B cell (primary cell): ENCODE measurements at regions not wholly inside any gene's neighbourhood (a gene's known extent, or its start where the extent isn't known, plus 50 kb on each side); places are given as distances from the start of the nearest gene placed in this dataset.

Source experiments
- ATAC-seq: fragments of 200-7000 bp; cut with Tn5 transposase; one replicate; pipeline ENCODE4 v1.10.0; 2021; ENCODE audit warnings: low read depth, mild to moderate bottlenecking, moderate number of reproducible peaks, moderate library complexity
- CTCF ChIA-PET: fragments of 350-600 bp; sonication (Branson Sonifier 250); formaldehyde crosslinking; loops from one replicate; lab custom pipeline; 2021; ENCODE audit warnings: antibody characterized with exemption, inconsistent platforms; lab: Charles Lee
- POLR2A ChIA-PET: fragments of 350-600 bp; sonication (Branson Sonifier 250); formaldehyde crosslinking; loops from one replicate; lab custom pipeline; 2021; ENCODE audit warnings: antibody characterized with exemption; lab: Charles Lee
- DNase-seq: peaks from one replicate; pipeline ENCODE4 v3.0.0; 2013
- H2AFZ ChIP-seq: 2 replicates; pipeline ENCODE4 v1.6.1; 2012; ENCODE audit warnings: mild to moderate bottlenecking, low read depth, low read length; ENCODE audit not compliant: insufficient read depth, poor library complexity, severe bottlenecking
- H3K27ac ChIP-seq, 2 donors: 1 replicate in 1 of 2; 2 replicates in 1 of 2; pipeline ENCODE4 v1.5.1; 2012 to 2013; ENCODE audit warnings: low read length in 2 of 2, mild to moderate bottlenecking in 2 of 2, moderate library complexity in 1 of 2
- H3K27me3 ChIP-seq, 4 experiments: fragments of 200-600 bp in 1 of 4; sonication (generic) in 1 of 4; replicated peaks in 1 of 4; 1 replicate in 2 of 4; 2 replicates in 2 of 4; pipeline versions ENCODE4 v1.6.1 to v1.7.0; 2013 to 2016; ENCODE audit warnings: low read length in 3 of 4, mild to moderate bottlenecking in 2 of 4, mixed read lengths in 1 of 4, moderate library complexity in 1 of 4; ENCODE audit not compliant: insufficient read depth in 4 of 4, control insufficient read depth in 3 of 4; ENCODE audit errors: control extremely low read depth in 1 of 4
- H3K36me3 ChIP-seq, 2 experiments: replicated peaks in 1 of 2; 1 replicate in 1 of 2; 2 replicates in 1 of 2; pipeline versions ENCODE4 v1.6.1 to v1.7.1; 2013; ENCODE audit warnings: low read length in 1 of 2; ENCODE audit not compliant: insufficient read depth in 2 of 2, control insufficient read depth in 1 of 2; ENCODE audit errors: control extremely low read depth in 1 of 2, extremely low read depth in 1 of 2
- H3K4me1 ChIP-seq, 2 donors: fragments of 200-600 bp in 1 of 2; sonication (generic) in 1 of 2; 1 replicate in 1 of 2; 2 replicates in 1 of 2; pipeline versions ENCODE4 v1.5.1 to v1.6.1; 2013 to 2017; ENCODE audit warnings: low read length in 2 of 2; ENCODE audit not compliant: control insufficient read depth in 2 of 2, insufficient read depth in 2 of 2
- H3K4me2 ChIP-seq: replicated peaks from 2 replicates; pipeline ENCODE3; 2012; ENCODE audit warnings: mild to moderate bottlenecking, low read depth, low read length; ENCODE audit not compliant: poor library complexity, severe bottlenecking
- H3K4me3 ChIP-seq, 5 experiments: fragments of 200-600 bp in 1 of 5; sonication (generic) in 1 of 5; 1 replicate in 3 of 5; 2 replicates in 2 of 5; pipeline versions ENCODE4 v1.5.1 to v1.7.0; 2011 to 2016; ENCODE audit warnings: low read length in 4 of 5, mild to moderate bottlenecking in 4 of 5, low read depth in 2 of 5, control low read depth in 1 of 5, moderate library complexity in 1 of 5; ENCODE audit not compliant: insufficient read depth in 1 of 5; ENCODE audit errors: control extremely low read depth in 1 of 5, extremely low read depth in 1 of 5
- H3K79me2 ChIP-seq: fragments of 200-600 bp; sonication (generic); one replicate; pipeline ENCODE4 v1.6.0; 2016; ENCODE audit warnings: low read length; ENCODE audit not compliant: control insufficient read depth, insufficient read depth
- H3K9ac ChIP-seq: fragments of 200-600 bp; sonication (generic); 2 replicates; pipeline ENCODE4 v1.6.1; 2017; ENCODE audit warnings: mild to moderate bottlenecking, low read length, moderate library complexity
- H3K9me3 ChIP-seq, 3 donors: one replicate each; pipeline versions ENCODE4 v1.6.1 to v1.7.1; 2013; ENCODE audit warnings: low read length in 2 of 3; ENCODE audit not compliant: control insufficient read depth in 2 of 3, insufficient read depth in 1 of 3; ENCODE audit errors: control extremely low read depth in 1 of 3
- H4K20me1 ChIP-seq: 2 replicates; pipeline ENCODE4 v1.6.0; 2012; ENCODE audit warnings: mild to moderate bottlenecking, low read length; ENCODE audit not compliant: insufficient read depth, control insufficient read depth, poor library complexity, severe bottlenecking
- H3K27ac Mint-ChIP-seq: one replicate; pipeline ENCODE4 v1.8.0; 2021; ENCODE audit warnings: mixed read lengths
- H3K27me3 Mint-ChIP-seq: one replicate; pipeline ENCODE4 v1.8.0; 2021; ENCODE audit warnings: mixed read lengths
- H3K4me1 Mint-ChIP-seq: one replicate; pipeline ENCODE4 v1.8.0; 2021; ENCODE audit warnings: mixed read lengths
- H3K4me3 Mint-ChIP-seq: one replicate; pipeline ENCODE4 v1.8.0; 2021; ENCODE audit warnings: mixed read lengths
- H3K9me3 Mint-ChIP-seq: one replicate; pipeline ENCODE4 v1.8.0; 2022; ENCODE audit warnings: mixed read lengths; ENCODE audit not compliant: insufficient read depth
- EZH2 ChIP-seq: IDR thresholded peaks from 2 replicates; pipeline ENCODE4 v1.6.1; 2012; ENCODE audit warnings: borderline replicate concordance, low read depth, mild to moderate bottlenecking, moderate library complexity, low read length; ENCODE audit not compliant: insufficient read depth, poor library complexity, severe bottlenecking
- WGBS: methylation state at CpG from one replicate; pipeline ENCODE4 v1.1.5; 2013; ENCODE audit warnings: missing lambda C conversion rate; ENCODE audit not compliant: insufficient coverage; 5-methylcytosine and 5-hydroxymethylcytosine counted together
- intact Hi-C: fragments of 100-400 bp; cut with micrococcal nuclease; formaldehyde crosslinking; loops from one replicate; pipeline ENCODE4 v1.10.0; 2022
- TF ChIP-seq, protein P1 (sequence below): fragments of 200-600 bp; IDR thresholded peaks from one replicate; pipeline ENCODE4 v1.8.0; 2022; ENCODE audit warnings: antibody characterized with exemption, mild to moderate bottlenecking

GRCh38 chr3:144109944-144110343 is 138.3 kb downstream of the DIPK2A start:
- ChIA-PET CTCF (no interaction called here), POLR2A (no interaction called here)
- Mint-ChIP-seq H3K27ac (no peak overlapping the region), H3K27me3 (peaks cover 9% of the 10 kb centered on the region), H3K9me3 (no peaks in the 10 kb centered on the region), H3K4me3 (no peak overlapping the region), H3K4me1 (peaks cover 5% of the 10 kb centered on the region)
- Histone ChIP-seq H3K27ac (no peak overlapping the region), H3K36me3 (no peaks in the 10 kb centered on the region), H3K27me3 (peaks cover 0 to 6% (median 0%) of the 10 kb centered on the region in 4 experiments), H3K4me1 (no peaks in the 10 kb centered on the region), H3K9me3 (no peaks in the 10 kb centered on the region), H3K9ac (no peak overlapping the region), H4K20me1 (no peaks in the 10 kb centered on the region), H3K79me2 (no peaks in the 10 kb centered on the region), H2AFZ (no peak overlapping the region), H3K4me3 (no peak overlapping the region), H3K4me2 (peak overlapping the region; percentile 18)
- DNase-seq (peak; percentile 13), ATAC-seq (no peak)
- TF ChIP-seq EZH2 = no peak
- TF ChIP-seq, protein P1, sequence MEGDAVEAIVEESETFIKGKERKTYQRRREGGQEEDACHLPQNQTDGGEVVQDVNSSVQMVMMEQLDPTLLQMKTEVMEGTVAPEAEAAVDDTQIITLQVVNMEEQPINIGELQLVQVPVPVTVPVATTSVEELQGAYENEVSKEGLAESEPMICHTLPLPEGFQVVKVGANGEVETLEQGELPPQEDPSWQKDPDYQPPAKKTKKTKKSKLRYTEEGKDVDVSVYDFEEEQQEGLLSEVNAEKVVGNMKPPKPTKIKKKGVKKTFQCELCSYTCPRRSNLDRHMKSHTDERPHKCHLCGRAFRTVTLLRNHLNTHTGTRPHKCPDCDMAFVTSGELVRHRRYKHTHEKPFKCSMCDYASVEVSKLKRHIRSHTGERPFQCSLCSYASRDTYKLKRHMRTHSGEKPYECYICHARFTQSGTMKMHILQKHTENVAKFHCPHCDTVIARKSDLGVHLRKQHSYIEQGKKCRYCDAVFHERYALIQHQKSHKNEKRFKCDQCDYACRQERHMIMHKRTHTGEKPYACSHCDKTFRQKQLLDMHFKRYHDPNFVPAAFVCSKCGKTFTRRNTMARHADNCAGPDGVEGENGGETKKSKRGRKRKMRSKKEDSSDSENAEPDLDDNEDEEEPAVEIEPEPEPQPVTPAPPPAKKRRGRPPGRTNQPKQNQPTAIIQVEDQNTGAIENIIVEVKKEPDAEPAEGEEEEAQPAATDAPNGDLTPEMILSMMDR = no peak
- intact Hi-C loops = no loop called here
- 58% methylated on average over 2 of the region's 3 CpGs for WGBS

- H3K4me3 ChIP-seq = no peak overlapping the region
- Mint-ChIP-seq H3K4me1 (peaks cover 5% of the 10 kb centered on the region), H3K9me3 (no peaks in the 10 kb centered on the region), H3K27ac (no peak overlapping the region), H3K27me3 (peaks cover 5% of the 10 kb centered on the region), H3K4me3 (no peak overlapping the region)
- H3K79me2 ChIP-seq = no peaks in the 10 kb centered on the region
- no peaks in the 10 kb centered on the region for H3K36me3 ChIP-seq
- DNase-seq = no peak
- no peak overlapping the region for H3K27ac ChIP-seq
- no peak for ATAC-seq
- no CpG with 5 or more reads among the region's 2 CpGs for WGBS
- H3K4me1 ChIP-seq = no peaks in the 10 kb centered on the region
- H3K27me3 ChIP-seq = no peaks in the 10 kb centered on the region
- H3K4me2 ChIP-seq = no peak overlapping the region
- CTCF ChIA-PET = no interaction called here
- intact Hi-C loops = no loop called here
- H3K9me3 ChIP-seq = no peaks in the 10 kb centered on the region
- H4K20me1 ChIP-seq = no peaks in the 10 kb centered on the region
- TF ChIP-seq, protein P1 = no peak
- TF ChIP-seq EZH2 = no peak
- POLR2A ChIA-PET = no interaction called here
- H3K9ac ChIP-seq = no peak overlapping the region
- no peak overlapping the region for H2AFZ ChIP-seq
Observed at GRCh38 chr3:144112036-144112435, 140.4 kb downstream of the DIPK2A start.
